ENCODE measurements at regions not wholly inside any gene's neighbourhood (a gene's known extent, or its start where the extent isn't known, plus 50 kb on each side); places are given as distances from the start of the nearest gene placed in this dataset.

DNA sequence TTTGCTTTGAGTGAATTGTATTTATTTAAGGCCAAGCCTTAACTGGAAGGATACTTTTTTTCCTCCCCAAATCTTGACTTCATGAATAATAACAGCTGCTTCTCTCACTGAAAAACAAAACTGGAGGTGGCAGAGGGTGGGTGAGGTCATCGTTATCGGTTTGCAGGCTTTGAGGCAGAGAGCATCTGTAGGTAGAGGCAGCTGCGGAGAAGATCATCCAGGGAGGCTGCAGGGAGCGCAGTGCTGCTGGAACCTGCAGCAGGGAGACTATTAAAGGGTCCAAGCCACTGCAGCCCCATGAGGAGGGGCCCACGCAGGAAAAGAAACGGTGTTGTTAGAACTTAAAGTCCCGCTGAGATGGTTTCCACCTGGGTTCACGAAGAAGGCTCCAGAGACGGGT, 112.1 kb upstream of the SDK1 start:
- peaks cover 0 to 2% (median 0%) of the 10 kb centered on the region in 3 donors for H3K27me3 ChIP-seq (ENCODE audit: control insufficient read depth in 3 of 3, insufficient read depth in 3 of 3, low read length in 3 of 3)
- no peak overlapping the region for H3K4me3 ChIP-seq (ENCODE audit: low read depth in 1 of 3, low read length in 3 of 3)
- DNase-seq: no peak
- H3K27ac ChIP-seq (ENCODE audit: low read depth in 1 of 3, low read length in 2 of 3): no peak overlapping the region
- FAIRE-seq: no peak
- no peaks in the 10 kb centered on the region for H3K36me3 ChIP-seq (ENCODE audit: control insufficient read depth in 3 of 3, insufficient read depth in 2 of 3, low read depth in 1 of 3, low read length in 3 of 3)
- H3K4me1 ChIP-seq (ENCODE audit: control insufficient read depth in 3 of 3, insufficient read depth in 2 of 3, low read depth in 1 of 3, low read length in 2 of 3): no peaks in the 10 kb centered on the region
- H3K9me3 ChIP-seq (ENCODE audit: control insufficient read depth in 2 of 2, insufficient read depth in 1 of 2, low read depth in 1 of 2, low read length in 1 of 2): peaks cover 0 to 3% of the 10 kb centered on the region in 2 donors
- WGBS, 3 donors: 77 to 89% (median 84%) methylated on average over 9 of the region's 9 CpGs

DNA sequence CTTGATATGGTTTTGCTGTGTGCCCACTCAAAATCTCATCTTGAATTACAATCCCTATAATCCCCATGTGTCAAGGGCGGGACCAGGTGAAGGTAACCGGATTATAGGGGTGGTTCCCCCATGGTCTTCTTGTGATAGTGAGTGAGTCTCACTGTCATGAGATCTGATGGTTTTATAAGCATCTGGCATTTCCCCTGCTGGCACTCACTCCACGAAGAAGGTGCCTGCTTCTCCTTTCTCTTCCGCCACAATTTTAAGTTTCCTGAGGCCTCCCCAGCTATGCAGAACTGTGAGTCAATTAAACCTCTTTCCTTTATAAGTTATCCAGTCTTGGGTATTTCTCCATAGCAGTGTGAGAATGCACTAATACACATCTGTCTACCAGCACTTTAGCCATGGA, 109.5 kb upstream of the SDK1 start:
- no peak for DNase-seq
- FAIRE-seq: no peak
- Histone ChIP-seq H3K4me3 (ENCODE audit: low read depth in 1 of 3, low read length in 3 of 3) (no peak overlapping the region), H3K9me3 (ENCODE audit: control insufficient read depth in 2 of 2, insufficient read depth in 1 of 2, low read depth in 1 of 2, low read length in 1 of 2) (peaks cover 0 to 13% of the 10 kb centered on the region in 2 donors), H3K27me3 (ENCODE audit: control insufficient read depth in 3 of 3, insufficient read depth in 3 of 3, low read length in 3 of 3) (peaks cover 0 to 3% (median 0%) of the 10 kb centered on the region in 3 donors), H3K4me1 (ENCODE audit: control insufficient read depth in 3 of 3, insufficient read depth in 2 of 3, low read depth in 1 of 3, low read length in 2 of 3) (no peaks in the 10 kb centered on the region), H3K36me3 (ENCODE audit: control insufficient read depth in 3 of 3, insufficient read depth in 2 of 3, low read depth in 1 of 3, low read length in 3 of 3) (no peaks in the 10 kb centered on the region), H3K27ac (ENCODE audit: low read depth in 1 of 3, low read length in 2 of 3) (no peak overlapping the region)
- 73 to 83% (median 80%) methylated on average over 4 of the region's 4 CpGs for WGBS, 3 donors

DNA sequence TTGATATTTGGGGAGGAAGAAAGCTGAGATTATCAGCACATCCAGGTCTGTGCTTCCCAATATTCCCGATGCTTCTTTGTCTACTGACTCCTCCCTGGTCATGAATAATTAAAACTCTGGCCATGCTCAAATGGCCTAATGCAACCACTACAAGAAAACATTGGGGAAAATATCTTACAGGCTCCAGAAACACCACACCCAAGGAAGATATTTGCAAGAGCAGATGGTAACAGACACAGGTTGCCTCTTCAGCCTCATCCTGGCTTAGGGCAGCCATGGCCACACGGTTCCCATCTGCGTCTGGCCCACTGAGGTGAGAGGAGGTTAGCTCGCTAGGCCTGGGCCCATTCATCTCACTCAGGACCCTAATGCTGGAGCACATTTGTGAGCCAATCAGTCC, 108.4 kb upstream of the SDK1 start:
- Histone ChIP-seq H3K4me3 (ENCODE audit: low read depth in 1 of 3, low read length in 3 of 3) (no peak overlapping the region), H3K27me3 (ENCODE audit: control insufficient read depth in 3 of 3, insufficient read depth in 3 of 3, low read length in 3 of 3) (peaks cover 0 to 5% (median 0%) of the 10 kb centered on the region in 3 donors), H3K4me1 (ENCODE audit: control insufficient read depth in 3 of 3, insufficient read depth in 2 of 3, low read depth in 1 of 3, low read length in 2 of 3) (no peaks in the 10 kb centered on the region), H3K36me3 (ENCODE audit: control insufficient read depth in 3 of 3, insufficient read depth in 2 of 3, low read depth in 1 of 3, low read length in 3 of 3) (no peaks in the 10 kb centered on the region), H3K9me3 (ENCODE audit: control insufficient read depth in 2 of 2, insufficient read depth in 1 of 2, low read depth in 1 of 2, low read length in 1 of 2) (peaks cover 0 to 13% of the 10 kb centered on the region in 2 donors), H3K27ac (ENCODE audit: low read depth in 1 of 3, low read length in 2 of 3) (no peak overlapping the region)
- no peak for DNase-seq
- no peak for FAIRE-seq
- 69 to 73% (median 71%) methylated on average over 4 of the region's 4 CpGs for WGBS, 3 donors

DNA sequence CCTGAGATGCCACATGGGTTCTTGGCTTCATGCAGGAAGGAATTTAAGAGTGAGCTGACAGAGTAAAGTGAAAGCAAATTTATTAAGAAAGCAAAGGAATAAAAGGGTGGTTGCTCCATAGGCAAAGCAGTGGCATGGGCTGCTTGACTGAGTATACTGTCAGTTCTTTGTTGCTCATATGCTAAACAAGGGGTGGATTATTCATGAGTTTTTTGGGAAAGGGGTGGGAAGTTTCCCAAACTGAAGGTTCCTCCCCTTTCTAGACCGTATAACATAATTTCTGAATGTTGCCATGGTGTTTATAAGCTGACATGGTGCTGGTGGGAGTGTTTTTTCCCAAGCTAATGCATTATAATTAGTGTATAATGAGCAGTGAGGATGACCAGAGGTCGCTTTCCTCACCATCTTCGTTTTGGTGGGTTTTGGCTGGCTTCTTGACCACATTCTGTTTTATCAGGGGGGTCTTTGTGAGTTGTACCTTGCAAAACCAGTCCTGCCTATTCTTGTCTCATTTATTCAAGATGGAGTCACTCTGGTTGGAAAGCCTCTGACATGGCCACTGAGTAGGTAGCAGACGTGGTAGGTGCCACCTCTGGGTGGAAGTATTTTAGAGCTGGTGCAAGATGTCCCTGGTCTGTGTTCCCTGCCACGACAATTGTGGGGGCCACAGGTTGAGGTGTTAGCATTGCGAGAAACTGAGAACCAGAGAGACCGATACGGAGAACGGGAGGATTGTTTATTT, 107.5 kb upstream of the SDK1 start:
- WGBS, 3 donors: 83 to 95% (median 89%) methylated on average over 9 of the region's 9 CpGs
- no peak for FAIRE-seq
- DNase-seq: no peak

DNA sequence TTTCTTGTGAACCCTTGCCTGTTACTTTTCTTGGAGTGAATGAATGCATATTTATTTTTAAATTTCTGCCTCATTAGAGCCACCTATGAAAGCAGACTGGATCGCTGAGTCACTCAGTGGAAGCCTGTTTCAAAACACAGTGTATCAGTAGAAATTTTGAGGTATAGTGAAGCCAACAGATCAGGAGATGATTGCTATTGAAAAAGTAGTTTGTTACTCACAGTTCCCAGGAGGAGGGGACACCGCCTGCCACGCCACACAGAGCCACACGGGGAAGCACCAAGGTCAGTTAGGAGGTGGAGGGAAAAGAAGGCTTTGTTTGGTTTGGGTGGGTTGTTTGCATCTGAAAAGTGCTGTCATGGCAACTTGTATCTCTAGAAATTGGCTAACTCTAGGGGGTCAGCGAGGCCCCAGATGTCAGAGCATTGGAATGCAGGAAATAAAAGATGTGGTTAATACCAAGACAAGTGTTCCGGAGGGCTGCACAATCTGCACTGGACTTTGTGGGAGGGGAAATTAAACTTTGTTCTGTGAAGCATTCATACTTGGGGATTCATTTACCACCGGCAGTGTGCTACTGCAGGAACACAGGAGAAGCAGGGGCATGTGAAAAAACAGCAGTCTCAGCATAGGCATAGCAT, 106.4 kb upstream of the SDK1 start:
- no peaks in the 10 kb centered on the region for H3K4me1 ChIP-seq (ENCODE audit: control insufficient read depth in 3 of 3, insufficient read depth in 2 of 3, low read depth in 1 of 3, low read length in 2 of 3)
- FAIRE-seq (no peak), DNase-seq (peak; percentile 28 to 66)
- H3K9me3 ChIP-seq (ENCODE audit: control insufficient read depth in 2 of 2, insufficient read depth in 1 of 2, low read depth in 1 of 2, low read length in 1 of 2): peaks cover 0 to 15% of the 10 kb centered on the region in 2 donors
- H3K27ac ChIP-seq (ENCODE audit: low read depth in 1 of 3, low read length in 2 of 3): no peak overlapping the region
- H3K27me3 ChIP-seq (ENCODE audit: control insufficient read depth in 3 of 3, insufficient read depth in 3 of 3, low read length in 3 of 3): peaks cover 0 to 3% (median 0%) of the 10 kb centered on the region in 3 donors
- H3K36me3 ChIP-seq (ENCODE audit: control insufficient read depth in 3 of 3, insufficient read depth in 2 of 3, low read depth in 1 of 3, low read length in 3 of 3): no peaks in the 10 kb centered on the region
- no peak overlapping the region for H3K4me3 ChIP-seq (ENCODE audit: low read depth in 1 of 3, low read length in 3 of 3)
- WGBS, 3 donors: 57 to 69% (median 59%) methylated on average over 7 of the region's 7 CpGs

More for the DNA sequence above, 107.5 kb upstream of the SDK1 start:
- H3K4me1 ChIP-seq (ENCODE audit: control insufficient read depth in 3 of 3, insufficient read depth in 2 of 3, low read depth in 1 of 3, low read length in 2 of 3): no peaks in the 10 kb centered on the region
- H3K27ac ChIP-seq (ENCODE audit: low read depth in 1 of 3, low read length in 2 of 3): no peak overlapping the region
- H3K27me3 ChIP-seq (ENCODE audit: control insufficient read depth in 3 of 3, insufficient read depth in 3 of 3, low read length in 3 of 3): peaks cover 0 to 5% (median 0%) of the 10 kb centered on the region in 3 donors
- peaks cover 0 to 13% of the 10 kb centered on the region in 2 donors for H3K9me3 ChIP-seq (ENCODE audit: control insufficient read depth in 2 of 2, insufficient read depth in 1 of 2, low read depth in 1 of 2, low read length in 1 of 2)
- H3K36me3 ChIP-seq (ENCODE audit: control insufficient read depth in 3 of 3, insufficient read depth in 2 of 3, low read depth in 1 of 3, low read length in 3 of 3): no peaks in the 10 kb centered on the region
- H3K4me3 ChIP-seq (ENCODE audit: low read depth in 1 of 3, low read length in 3 of 3): no peak overlapping the region

DNA sequence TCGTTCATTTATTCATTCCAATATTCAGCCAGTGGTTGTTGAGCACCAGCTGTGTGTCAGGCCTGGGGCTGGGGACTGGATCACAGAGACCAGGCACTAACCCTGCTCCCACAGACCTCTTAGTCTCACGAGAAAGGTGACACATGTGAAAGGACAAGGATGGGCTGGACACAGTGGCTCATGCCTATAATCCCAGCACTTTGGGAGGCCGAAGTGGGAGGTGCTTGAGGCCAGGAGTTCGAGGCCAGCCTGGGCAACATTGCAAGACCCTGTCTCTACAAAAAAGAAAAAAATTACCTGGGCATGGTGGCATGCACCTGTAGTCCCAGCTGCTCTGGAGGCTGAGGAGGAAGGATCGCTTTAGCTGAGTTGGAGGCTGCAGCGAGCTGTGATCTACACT, 105.9 kb upstream of the SDK1 start:
- peaks cover 0 to 3% (median 0%) of the 10 kb centered on the region in 3 donors for H3K27me3 ChIP-seq (ENCODE audit: control insufficient read depth in 3 of 3, insufficient read depth in 3 of 3, low read length in 3 of 3)
- no peaks in the 10 kb centered on the region for H3K36me3 ChIP-seq (ENCODE audit: control insufficient read depth in 3 of 3, insufficient read depth in 2 of 3, low read depth in 1 of 3, low read length in 3 of 3)
- no peaks in the 10 kb centered on the region for H3K4me1 ChIP-seq (ENCODE audit: control insufficient read depth in 3 of 3, insufficient read depth in 2 of 3, low read depth in 1 of 3, low read length in 2 of 3)
- FAIRE-seq: no peak
- no peak overlapping the region for H3K27ac ChIP-seq (ENCODE audit: low read depth in 1 of 3, low read length in 2 of 3)
- no peak for DNase-seq
- peaks cover 0 to 18% of the 10 kb centered on the region in 2 donors for H3K9me3 ChIP-seq (ENCODE audit: control insufficient read depth in 2 of 2, insufficient read depth in 1 of 2, low read depth in 1 of 2, low read length in 1 of 2)
- H3K4me3 ChIP-seq (ENCODE audit: low read depth in 1 of 3, low read length in 3 of 3): no peak overlapping the region
- 78 to 85% (median 79%) methylated on average over 6 of the region's 6 CpGs for WGBS, 3 donors

DNA sequence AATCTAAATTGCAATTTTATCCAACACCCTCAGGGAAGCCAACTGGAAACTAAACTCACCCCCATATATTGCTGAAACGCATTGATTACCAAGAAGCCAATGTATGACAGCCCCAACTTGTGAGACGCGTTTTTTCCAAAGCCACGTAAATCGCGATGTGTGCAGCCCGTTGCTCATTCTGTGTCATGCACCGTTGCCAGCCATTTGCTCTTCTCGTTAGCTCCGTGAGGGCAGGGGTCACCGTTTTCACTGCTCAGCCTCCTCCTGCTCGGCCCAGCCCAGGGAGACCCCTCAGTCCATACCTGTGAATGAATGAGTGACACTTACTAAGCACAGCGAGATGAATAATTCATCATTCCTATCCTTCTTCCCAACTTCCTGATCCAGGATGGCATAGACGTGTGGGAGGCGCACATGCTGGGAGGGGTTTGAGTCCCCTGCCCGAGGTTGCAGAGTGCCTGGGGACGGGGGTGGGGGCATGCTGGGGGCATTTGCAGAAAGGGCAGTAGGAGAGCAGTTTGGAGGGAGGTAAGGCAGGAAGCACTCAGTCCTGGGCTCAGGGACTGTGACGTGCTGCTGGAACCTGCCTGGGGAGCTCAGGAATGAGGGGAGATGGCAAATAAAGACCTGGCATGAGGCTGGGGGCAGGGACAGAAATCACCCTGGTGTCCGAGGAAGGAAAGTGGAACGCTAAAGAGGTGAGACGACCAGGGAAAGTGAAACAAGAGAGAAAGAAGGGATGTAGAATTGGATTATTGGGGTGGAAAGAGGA, 104.2 kb upstream of the SDK1 start:
- Histone ChIP-seq H3K36me3 (ENCODE audit: control insufficient read depth in 3 of 3, insufficient read depth in 2 of 3, low read depth in 1 of 3, low read length in 3 of 3) (no peaks in the 10 kb centered on the region), H3K4me1 (ENCODE audit: control insufficient read depth in 3 of 3, insufficient read depth in 2 of 3, low read depth in 1 of 3, low read length in 2 of 3) (no peaks in the 10 kb centered on the region), H3K4me3 (ENCODE audit: low read depth in 1 of 3, low read length in 3 of 3) (no peak overlapping the region), H3K9me3 (ENCODE audit: control insufficient read depth in 2 of 2, insufficient read depth in 1 of 2, low read depth in 1 of 2, low read length in 1 of 2) (peaks cover 0 to 19% of the 10 kb centered on the region in 2 donors), H3K27ac (ENCODE audit: low read depth in 1 of 3, low read length in 2 of 3) (no peak overlapping the region), H3K27me3 (ENCODE audit: control insufficient read depth in 3 of 3, insufficient read depth in 3 of 3, low read length in 3 of 3) (peaks cover 0 to 3% (median 0%) of the 10 kb centered on the region in 3 donors)
- no peak for DNase-seq
- FAIRE-seq: no peak
- 79% methylated on average over 21 of the region's 21 CpGs for WGBS, 3 donors

DNA sequence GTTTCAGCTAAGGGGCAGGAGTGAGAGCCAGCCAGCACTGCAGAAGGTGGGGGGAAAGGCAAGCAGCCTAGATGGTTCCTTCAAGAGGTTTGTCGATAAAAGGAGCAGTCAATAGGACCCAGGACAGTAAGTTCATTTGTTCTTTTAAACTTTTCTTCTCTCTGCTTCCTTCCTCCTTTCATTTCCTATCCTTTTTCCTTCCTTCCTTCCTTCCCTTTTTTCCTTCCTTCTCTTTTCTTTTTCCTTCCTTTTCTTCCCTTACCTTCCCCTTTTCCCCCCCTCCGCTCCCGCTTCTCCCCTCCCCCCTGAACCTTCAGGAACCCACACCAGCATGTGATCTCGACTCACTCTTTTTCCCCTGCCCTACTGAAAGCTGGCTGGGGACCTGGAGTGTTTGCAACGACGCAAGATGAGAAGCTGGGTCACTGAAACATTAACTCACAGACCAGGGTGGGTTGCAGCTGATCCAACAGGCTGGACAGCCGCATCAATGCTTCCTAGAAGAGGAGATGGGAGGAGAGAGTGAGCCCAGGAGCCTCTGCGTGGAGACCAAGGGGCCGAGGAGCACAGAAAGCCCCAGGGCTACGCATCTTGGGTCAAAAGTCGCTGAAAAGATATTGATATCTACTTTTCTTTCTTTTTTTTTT, 103.4 kb upstream of the SDK1 start:
- FAIRE-seq: no peak
- 68 to 75% (median 74%) methylated on average over 11 of the region's 11 CpGs for WGBS, 3 donors
- Histone ChIP-seq H3K36me3 (ENCODE audit: control insufficient read depth in 3 of 3, insufficient read depth in 2 of 3, low read depth in 1 of 3, low read length in 3 of 3) (no peaks in the 10 kb centered on the region), H3K27me3 (ENCODE audit: control insufficient read depth in 3 of 3, insufficient read depth in 3 of 3, low read length in 3 of 3) (peaks cover 0 to 3% (median 0%) of the 10 kb centered on the region in 3 donors), H3K4me3 (ENCODE audit: low read depth in 1 of 3, low read length in 3 of 3) (no peak overlapping the region), H3K4me1 (ENCODE audit: control insufficient read depth in 3 of 3, insufficient read depth in 2 of 3, low read depth in 1 of 3, low read length in 2 of 3) (no peaks in the 10 kb centered on the region), H3K27ac (ENCODE audit: low read depth in 1 of 3, low read length in 2 of 3) (no peak overlapping the region), H3K9me3 (ENCODE audit: control insufficient read depth in 2 of 2, insufficient read depth in 1 of 2, low read depth in 1 of 2, low read length in 1 of 2) (peaks cover 0 to 19% of the 10 kb centered on the region in 2 donors)
- no peak for DNase-seq

All from small intestine (tissue), 7 donors.